ENCODE measurements at regions not wholly inside any gene's neighbourhood (a gene's known extent, or its start where the extent isn't known, plus 50 kb on each side); places are given as distances from the start of the nearest gene placed in this dataset.
A peak's percentile ranks its signal among the peaks of the same experiment; 100 is the strongest.

GRCh38 chr5:17087035-17087434 lies 130.4 kb upstream of the BASP1 start:
- H3K4me2 ChIP-seq (ENCODE audit: insufficient read depth, low read length, poor library complexity, severe bottlenecking), result no peak overlapping the region
- no peak overlapping the region for H2AFZ ChIP-seq (ENCODE audit: low read length)
- H3K4me1 ChIP-seq (ENCODE audit: control insufficient read depth in 2 of 2, insufficient read depth in 1 of 2, low read depth in 1 of 2, low read length in 2 of 2), result peaks cover 0 to 2% of the 10 kb centered on the region in 2 donors
- H3K9me3 ChIP-seq (replicated peaks in 1 of 2; ENCODE audit: control insufficient read depth in 2 of 2, insufficient read depth in 1 of 2, low read depth in 1 of 2, low read length in 2 of 2), result no peaks in the 10 kb centered on the region
- H3K18ac ChIP-seq (ENCODE audit: low read length), result no peak overlapping the region
- no CpG with 5 or more reads among the region's 8 CpGs for WGBS, 2 donors (ENCODE audit: extremely low coverage in 2 of 2, insufficient read length in 2 of 2, insufficient replicate concordance in 1 of 2)
- no peak overlapping the region for H3K4me3 ChIP-seq (ENCODE audit: low read length in 2 of 2)
- no peak overlapping the region for H3K14ac ChIP-seq (ENCODE audit: low read length)
- no peak overlapping the region for H2AK5ac ChIP-seq (ENCODE audit: low read depth, low read length)
- no peak overlapping the region for H2BK12ac ChIP-seq (ENCODE audit: low read length)
- H3K9ac ChIP-seq (ENCODE audit: low read depth, low read length, poor library complexity), result no peak overlapping the region
- H2BK15ac ChIP-seq (ENCODE audit: low read length), result no peak overlapping the region
- no peaks in the 10 kb centered on the region for H3K79me1 ChIP-seq (ENCODE audit: low read depth, low read length)
- no peak overlapping the region for H2BK5ac ChIP-seq (ENCODE audit: low read length)
- DNase-seq (ENCODE audit: low spot score), result no peak
- no peak overlapping the region for H4K8ac ChIP-seq (ENCODE audit: low read depth, low read length)
- H3K36me3 ChIP-seq (replicated peaks in 1 of 2; ENCODE audit: control insufficient read depth in 2 of 2, insufficient read depth in 2 of 2, low read length in 2 of 2), result no peaks in the 10 kb centered on the region
- no peak overlapping the region for H4K91ac ChIP-seq (ENCODE audit: low read depth, low read length, poor library complexity)
- no peak overlapping the region for H3K23ac ChIP-seq (ENCODE audit: low read depth, low read length, poor library complexity)
- H3K4ac ChIP-seq (ENCODE audit: low read length), result no peak overlapping the region
- H3K27me3 ChIP-seq (ENCODE audit: control insufficient read depth in 3 of 3, insufficient read depth in 3 of 3, low read depth in 1 of 3, low read length in 3 of 3), result no peaks in the 10 kb centered on the region
- no peak overlapping the region for H2BK120ac ChIP-seq (ENCODE audit: low read depth, low read length)
- no peak overlapping the region for H3K27ac ChIP-seq (replicated peaks; ENCODE audit: low read length)

GRCh38 chr5:17088051-17088450 lies 129.4 kb upstream of the BASP1 start:
- no peak overlapping the region for H3K9ac ChIP-seq (ENCODE audit: low read depth, low read length, poor library complexity)
- H3K23ac ChIP-seq (ENCODE audit: low read depth, low read length, poor library complexity), result no peak overlapping the region
- no peaks in the 10 kb centered on the region for H3K79me1 ChIP-seq (ENCODE audit: low read depth, low read length)
- H3K9me3 ChIP-seq (replicated peaks in 1 of 2; ENCODE audit: control insufficient read depth in 2 of 2, insufficient read depth in 1 of 2, low read depth in 1 of 2, low read length in 2 of 2), result no peaks in the 10 kb centered on the region
- H2BK5ac ChIP-seq (ENCODE audit: low read length), result no peak overlapping the region
- no peak overlapping the region for H2BK15ac ChIP-seq (ENCODE audit: low read length)
- no peak overlapping the region for H3K14ac ChIP-seq (ENCODE audit: low read length)
- H2AFZ ChIP-seq (ENCODE audit: low read length), result no peak overlapping the region
- no peak overlapping the region for H3K18ac ChIP-seq (ENCODE audit: low read length)
- H2BK120ac ChIP-seq (ENCODE audit: low read depth, low read length), result no peak overlapping the region
- WGBS, 2 donors (ENCODE audit: extremely low coverage in 2 of 2, insufficient read length in 2 of 2, insufficient replicate concordance in 1 of 2), result no CpG with 5 or more reads among the region's 4 CpGs
- H3K27me3 ChIP-seq (ENCODE audit: control insufficient read depth in 3 of 3, insufficient read depth in 3 of 3, low read depth in 1 of 3, low read length in 3 of 3), result no peaks in the 10 kb centered on the region
- no peak overlapping the region for H2BK12ac ChIP-seq (ENCODE audit: low read length)
- no peak overlapping the region for H3K4ac ChIP-seq (ENCODE audit: low read length)
- H2AK5ac ChIP-seq (ENCODE audit: low read depth, low read length), result no peak overlapping the region
- no peak overlapping the region for H3K27ac ChIP-seq (replicated peaks; ENCODE audit: low read length)
- H3K4me3 ChIP-seq (ENCODE audit: low read length in 2 of 2), result no peak overlapping the region
- DNase-seq (ENCODE audit: low spot score), result no peak
- H4K8ac ChIP-seq (ENCODE audit: low read depth, low read length), result no peak overlapping the region
- peaks cover 0 to 2% of the 10 kb centered on the region in 2 donors for H3K4me1 ChIP-seq (ENCODE audit: control insufficient read depth in 2 of 2, insufficient read depth in 1 of 2, low read depth in 1 of 2, low read length in 2 of 2)
- H3K36me3 ChIP-seq (replicated peaks in 1 of 2; ENCODE audit: control insufficient read depth in 2 of 2, insufficient read depth in 2 of 2, low read length in 2 of 2), result no peaks in the 10 kb centered on the region
- no peak overlapping the region for H4K91ac ChIP-seq (ENCODE audit: low read depth, low read length, poor library complexity)
- H3K4me2 ChIP-seq (ENCODE audit: insufficient read depth, low read length, poor library complexity, severe bottlenecking), result no peak overlapping the region

GRCh38 chr5:17089001-17089400 lies 128.4 kb upstream of the BASP1 start:
- H3K4me1 ChIP-seq (ENCODE audit: control insufficient read depth in 2 of 2, insufficient read depth in 1 of 2, low read depth in 1 of 2, low read length in 2 of 2), result peaks cover 0 to 2% of the 10 kb centered on the region in 2 donors
- H3K4me3 ChIP-seq (ENCODE audit: low read length in 2 of 2), result no peak overlapping the region
- H4K8ac ChIP-seq (ENCODE audit: low read depth, low read length), result no peak overlapping the region
- H3K4me2 ChIP-seq (ENCODE audit: insufficient read depth, low read length, poor library complexity, severe bottlenecking), result no peak overlapping the region
- H2AK5ac ChIP-seq (ENCODE audit: low read depth, low read length), result no peak overlapping the region
- H3K27ac ChIP-seq (replicated peaks; ENCODE audit: low read length), result no peak overlapping the region
- H4K91ac ChIP-seq (ENCODE audit: low read depth, low read length, poor library complexity), result no peak overlapping the region
- no peaks in the 10 kb centered on the region for H3K36me3 ChIP-seq (replicated peaks in 1 of 2; ENCODE audit: control insufficient read depth in 2 of 2, insufficient read depth in 2 of 2, low read length in 2 of 2)
- no peaks in the 10 kb centered on the region for H3K9me3 ChIP-seq (replicated peaks in 1 of 2; ENCODE audit: control insufficient read depth in 2 of 2, insufficient read depth in 1 of 2, low read depth in 1 of 2, low read length in 2 of 2)
- no peak overlapping the region for H2BK12ac ChIP-seq (ENCODE audit: low read length)
- no peaks in the 10 kb centered on the region for H3K79me1 ChIP-seq (ENCODE audit: low read depth, low read length)
- H3K9ac ChIP-seq (ENCODE audit: low read depth, low read length, poor library complexity), result no peak overlapping the region
- H3K14ac ChIP-seq (ENCODE audit: low read length), result no peak overlapping the region
- H2BK15ac ChIP-seq (ENCODE audit: low read length), result no peak overlapping the region
- H2AFZ ChIP-seq (ENCODE audit: low read length), result no peak overlapping the region
- H3K23ac ChIP-seq (ENCODE audit: low read depth, low read length, poor library complexity), result no peak overlapping the region
- H3K4ac ChIP-seq (ENCODE audit: low read length), result no peak overlapping the region
- no peak for DNase-seq (ENCODE audit: low spot score)
- no peak overlapping the region for H2BK120ac ChIP-seq (ENCODE audit: low read depth, low read length)
- no peak overlapping the region for H2BK5ac ChIP-seq (ENCODE audit: low read length)
- H3K18ac ChIP-seq (ENCODE audit: low read length), result no peak overlapping the region
- no peaks in the 10 kb centered on the region for H3K27me3 ChIP-seq (ENCODE audit: control insufficient read depth in 3 of 3, insufficient read depth in 3 of 3, low read depth in 1 of 3, low read length in 3 of 3)

GRCh38 chr5:17089690-17090089 lies 127.7 kb upstream of the BASP1 start:
- H3K4ac ChIP-seq (ENCODE audit: low read length), result no peak overlapping the region
- no peaks in the 10 kb centered on the region for H3K9me3 ChIP-seq (replicated peaks in 1 of 2; ENCODE audit: control insufficient read depth in 2 of 2, insufficient read depth in 1 of 2, low read depth in 1 of 2, low read length in 2 of 2)
- no peak overlapping the region for H2BK120ac ChIP-seq (ENCODE audit: low read depth, low read length)
- DNase-seq (ENCODE audit: low spot score), result no peak
- H3K4me2 ChIP-seq (ENCODE audit: insufficient read depth, low read length, poor library complexity, severe bottlenecking), result no peak overlapping the region
- H3K14ac ChIP-seq (ENCODE audit: low read length), result no peak overlapping the region
- no peak overlapping the region for H4K91ac ChIP-seq (ENCODE audit: low read depth, low read length, poor library complexity)
- H2BK12ac ChIP-seq (ENCODE audit: low read length), result no peak overlapping the region
- no peak overlapping the region for H3K9ac ChIP-seq (ENCODE audit: low read depth, low read length, poor library complexity)
- WGBS, 2 donors (ENCODE audit: extremely low coverage in 2 of 2, insufficient read length in 2 of 2, insufficient replicate concordance in 1 of 2), result no CpG with 5 or more reads among the region's 2 CpGs
- H2BK15ac ChIP-seq (ENCODE audit: low read length), result no peak overlapping the region
- no peak overlapping the region for H4K8ac ChIP-seq (ENCODE audit: low read depth, low read length)
- no peak overlapping the region for H2AFZ ChIP-seq (ENCODE audit: low read length)
- no peak overlapping the region for H3K27ac ChIP-seq (replicated peaks; ENCODE audit: low read length)
- no peak overlapping the region for H2AK5ac ChIP-seq (ENCODE audit: low read depth, low read length)
- no peak overlapping the region for H3K23ac ChIP-seq (ENCODE audit: low read depth, low read length, poor library complexity)
- no peaks in the 10 kb centered on the region for H3K27me3 ChIP-seq (ENCODE audit: control insufficient read depth in 3 of 3, insufficient read depth in 3 of 3, low read depth in 1 of 3, low read length in 3 of 3)
- peak overlapping the region in 1 of 2 donors; percentile 44 for H3K4me3 ChIP-seq (ENCODE audit: low read length in 2 of 2)
- no peaks in the 10 kb centered on the region for H3K36me3 ChIP-seq (replicated peaks in 1 of 2; ENCODE audit: control insufficient read depth in 2 of 2, insufficient read depth in 2 of 2, low read length in 2 of 2)
- H3K4me1 ChIP-seq (ENCODE audit: control insufficient read depth in 2 of 2, insufficient read depth in 1 of 2, low read depth in 1 of 2, low read length in 2 of 2), result peaks cover 0 to 2% of the 10 kb centered on the region in 2 donors
- H3K18ac ChIP-seq (ENCODE audit: low read length), result no peak overlapping the region
- H2BK5ac ChIP-seq (ENCODE audit: low read length), result no peak overlapping the region
- H3K79me1 ChIP-seq (ENCODE audit: low read depth, low read length), result no peaks in the 10 kb centered on the region

Data from neuronal stem cell (in vitro differentiated cells).